DOHH2 (cell line): ENCODE measurements at regions not wholly inside any gene's neighbourhood (a gene's known extent, or its start where the extent isn't known, plus 50 kb on each side); places are given as distances from the start of the nearest gene placed in this dataset.

Source experiments
- CTCF ChIP-seq: fragments of 200-600 bp; sonication (generic); IDR thresholded peaks from one replicate; pipeline ENCODE4 v1.5.1; 2014; ENCODE audit warnings: antibody characterized with exemption, mild to moderate bottlenecking, low read depth, low read length; ENCODE audit not compliant: poor library complexity, severe bottlenecking
- EZH2phosphoT487 ChIP-seq: fragments of 200-600 bp; sonication (generic); IDR thresholded peaks from 2 replicates; pipeline ENCODE4 v1.6.1; 2017; ENCODE audit warnings: borderline replicate concordance, mild to moderate bottlenecking, antibody characterized with exemption, low read length, moderate library complexity, mixed read lengths

- TF ChIP-seq CTCF (no peak), EZH2phosphoT487 (no peak)
These were observed 135.4 kb upstream of the CLEC14A start for GRCh38 chr14:38391334-38391733.
